ENCODE measurements at regions not wholly inside any gene's neighbourhood (a gene's known extent, or its start where the extent isn't known, plus 50 kb on each side); places are given as distances from the start of the nearest gene placed in this dataset.

- TF ChIP-seq, protein P1, sequence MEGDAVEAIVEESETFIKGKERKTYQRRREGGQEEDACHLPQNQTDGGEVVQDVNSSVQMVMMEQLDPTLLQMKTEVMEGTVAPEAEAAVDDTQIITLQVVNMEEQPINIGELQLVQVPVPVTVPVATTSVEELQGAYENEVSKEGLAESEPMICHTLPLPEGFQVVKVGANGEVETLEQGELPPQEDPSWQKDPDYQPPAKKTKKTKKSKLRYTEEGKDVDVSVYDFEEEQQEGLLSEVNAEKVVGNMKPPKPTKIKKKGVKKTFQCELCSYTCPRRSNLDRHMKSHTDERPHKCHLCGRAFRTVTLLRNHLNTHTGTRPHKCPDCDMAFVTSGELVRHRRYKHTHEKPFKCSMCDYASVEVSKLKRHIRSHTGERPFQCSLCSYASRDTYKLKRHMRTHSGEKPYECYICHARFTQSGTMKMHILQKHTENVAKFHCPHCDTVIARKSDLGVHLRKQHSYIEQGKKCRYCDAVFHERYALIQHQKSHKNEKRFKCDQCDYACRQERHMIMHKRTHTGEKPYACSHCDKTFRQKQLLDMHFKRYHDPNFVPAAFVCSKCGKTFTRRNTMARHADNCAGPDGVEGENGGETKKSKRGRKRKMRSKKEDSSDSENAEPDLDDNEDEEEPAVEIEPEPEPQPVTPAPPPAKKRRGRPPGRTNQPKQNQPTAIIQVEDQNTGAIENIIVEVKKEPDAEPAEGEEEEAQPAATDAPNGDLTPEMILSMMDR (IDR thresholded peaks at IDR 0.05; ENCODE audit: low read depth, low read length, missing input control) = no peak
Measured at GRCh38 chr1:219813294-219813693, 115.1 kb downstream of the SLC30A10 start (continued).

DNA sequence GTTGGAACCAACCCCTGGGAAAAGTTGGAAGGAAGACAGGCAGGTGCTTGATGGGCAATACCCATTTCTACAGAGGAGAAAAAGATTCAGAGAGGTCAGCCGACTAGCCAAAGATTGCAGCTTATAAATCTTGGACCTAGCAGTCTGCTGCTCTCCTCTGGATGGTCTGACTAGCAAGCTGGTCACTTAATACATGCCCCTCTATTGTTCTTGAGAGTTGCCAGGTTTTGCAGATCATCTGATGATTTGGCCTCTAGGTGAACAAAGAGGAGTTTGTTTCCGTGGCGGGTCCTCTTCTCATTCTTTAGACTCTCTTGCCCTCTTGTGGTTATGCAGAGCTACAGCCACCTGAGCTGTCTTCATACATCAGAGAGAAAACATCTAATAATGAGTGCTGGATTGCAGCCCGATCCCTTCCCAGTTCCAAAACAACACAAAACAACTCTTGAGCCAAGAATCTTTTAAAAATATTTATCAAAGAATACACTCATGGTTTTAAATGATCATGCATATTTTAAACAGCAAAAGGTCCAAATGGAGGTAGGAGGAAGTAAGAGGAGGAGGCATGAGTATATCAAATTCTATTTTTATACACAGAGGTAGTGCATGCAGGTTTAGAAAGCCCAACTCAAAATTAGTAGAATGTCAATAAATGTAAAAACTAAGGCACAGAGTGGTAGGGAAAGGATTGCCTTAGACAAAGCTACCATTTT, 115.7 kb downstream of the SLC30A10 start:
- Histone ChIP-seq H3K9ac (ENCODE audit: low read depth in 1 of 2, low read length in 2 of 2) (no peak overlapping the region), H3K36me3 (ENCODE audit: control insufficient read depth in 4 of 4, insufficient read depth in 3 of 4, low read depth in 1 of 4, low read length in 3 of 4) (no peaks in the 10 kb centered on the region), H3K27me3 (ENCODE audit: control insufficient read depth in 4 of 4, insufficient read depth in 4 of 4, low read length in 3 of 4) (no peaks in the 10 kb centered on the region), H3K9me3 (ENCODE audit: control insufficient read depth in 4 of 4, low read length in 3 of 4) (no peaks in the 10 kb centered on the region), H3K4me3 (ENCODE audit: low read depth in 1 of 3, low read length in 3 of 3) (no peak overlapping the region), H3K4me1 (ENCODE audit: control insufficient read depth in 4 of 4, insufficient read depth in 4 of 4, low read length in 3 of 4) (no peaks in the 10 kb centered on the region), H3K27ac (ENCODE audit: low read depth in 1 of 2, low read length in 2 of 2) (no peak overlapping the region)
- WGBS = 20% methylated on average over 4 of the region's 4 CpGs
- TF ChIP-seq, protein P2, sequence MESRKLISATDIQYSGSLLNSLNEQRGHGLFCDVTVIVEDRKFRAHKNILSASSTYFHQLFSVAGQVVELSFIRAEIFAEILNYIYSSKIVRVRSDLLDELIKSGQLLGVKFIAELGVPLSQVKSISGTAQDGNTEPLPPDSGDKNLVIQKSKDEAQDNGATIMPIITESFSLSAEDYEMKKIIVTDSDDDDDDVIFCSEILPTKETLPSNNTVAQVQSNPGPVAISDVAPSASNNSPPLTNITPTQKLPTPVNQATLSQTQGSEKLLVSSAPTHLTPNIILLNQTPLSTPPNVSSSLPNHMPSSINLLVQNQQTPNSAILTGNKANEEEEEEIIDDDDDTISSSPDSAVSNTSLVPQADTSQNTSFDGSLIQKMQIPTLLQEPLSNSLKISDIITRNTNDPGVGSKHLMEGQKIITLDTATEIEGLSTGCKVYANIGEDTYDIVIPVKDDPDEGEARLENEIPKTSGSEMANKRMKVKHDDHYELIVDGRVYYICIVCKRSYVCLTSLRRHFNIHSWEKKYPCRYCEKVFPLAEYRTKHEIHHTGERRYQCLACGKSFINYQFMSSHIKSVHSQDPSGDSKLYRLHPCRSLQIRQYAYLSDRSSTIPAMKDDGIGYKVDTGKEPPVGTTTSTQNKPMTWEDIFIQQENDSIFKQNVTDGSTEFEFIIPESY (IDR thresholded peaks at IDR 0.05) = no peak
- TF ChIP-seq HNF4G (IDR thresholded peaks at IDR 0.05) (no peak), JUND (IDR thresholded peaks at IDR 0.05) (no peak), EGR1 (IDR thresholded peaks at IDR 0.05; ENCODE audit: low read depth in 2 of 2) (no peak), RAD21 (IDR thresholded peaks at IDR 0.05) (peak; percentile 94), GABPA (IDR thresholded peaks at IDR 0.05 in 1 of 2, conservative IDR thresholded peaks at IDR 0.05 in 1 of 2) (no peak), RXRA (IDR thresholded peaks at IDR 0.05) (no peak), YY1 (IDR thresholded peaks at IDR 0.05) (no peak), NR2F2 (IDR thresholded peaks at IDR 0.05) (no peak), FOXA1 (IDR thresholded peaks at IDR 0.05) (no peak)
- TF ChIP-seq, protein P1 (IDR thresholded peaks at IDR 0.05; ENCODE audit: low read depth, low read length, missing input control) = peak; percentile 83
- DNase-seq (ENCODE audit: low spot score) = no peak

- H3K27me3 ChIP-seq (ENCODE audit: control insufficient read depth in 4 of 4, insufficient read depth in 4 of 4, low read length in 3 of 4) = no peaks in the 10 kb centered on the region
- no peak overlapping the region for H3K4me3 ChIP-seq (ENCODE audit: low read depth in 1 of 3, low read length in 3 of 3)
- H3K9me3 ChIP-seq (ENCODE audit: control insufficient read depth in 4 of 4, low read length in 3 of 4) = no peaks in the 10 kb centered on the region
- no peak for DNase-seq (ENCODE audit: low spot score)
- 56% methylated on average over 4 of the region's 4 CpGs for WGBS
- no peak overlapping the region for H3K9ac ChIP-seq (ENCODE audit: low read depth in 1 of 2, low read length in 2 of 2)
- no peaks in the 10 kb centered on the region for H3K36me3 ChIP-seq (ENCODE audit: control insufficient read depth in 4 of 4, insufficient read depth in 3 of 4, low read depth in 1 of 4, low read length in 3 of 4)
- no peaks in the 10 kb centered on the region for H3K4me1 ChIP-seq (ENCODE audit: control insufficient read depth in 4 of 4, insufficient read depth in 4 of 4, low read length in 3 of 4)
- no peak overlapping the region for H3K27ac ChIP-seq (ENCODE audit: low read depth in 1 of 2, low read length in 2 of 2)
- TF ChIP-seq NR2F2 (IDR thresholded peaks at IDR 0.05) = no peak
- TF ChIP-seq RAD21 (IDR thresholded peaks at IDR 0.05) = no peak
- no peak for TF ChIP-seq TAF1 (conservative IDR thresholded peaks at IDR 0.05)
- TF ChIP-seq, protein P1 (IDR thresholded peaks at IDR 0.05; ENCODE audit: low read depth, low read length, missing input control) = no peak
- TF ChIP-seq HNF4G (IDR thresholded peaks at IDR 0.05) = no peak
- TF ChIP-seq RXRA (IDR thresholded peaks at IDR 0.05) = no peak
- TF ChIP-seq FOXA2 (IDR thresholded peaks at IDR 0.05) = no peak
- TF ChIP-seq GABPA (IDR thresholded peaks at IDR 0.05 in 1 of 2, conservative IDR thresholded peaks at IDR 0.05 in 1 of 2) = no peak
- TF ChIP-seq SP1 (IDR thresholded peaks at IDR 0.05) = no peak
- TF ChIP-seq JUND (IDR thresholded peaks at IDR 0.05) = no peak
- no peak for TF ChIP-seq ATF3 (IDR thresholded peaks at IDR 0.05)
- TF ChIP-seq, protein P3, sequence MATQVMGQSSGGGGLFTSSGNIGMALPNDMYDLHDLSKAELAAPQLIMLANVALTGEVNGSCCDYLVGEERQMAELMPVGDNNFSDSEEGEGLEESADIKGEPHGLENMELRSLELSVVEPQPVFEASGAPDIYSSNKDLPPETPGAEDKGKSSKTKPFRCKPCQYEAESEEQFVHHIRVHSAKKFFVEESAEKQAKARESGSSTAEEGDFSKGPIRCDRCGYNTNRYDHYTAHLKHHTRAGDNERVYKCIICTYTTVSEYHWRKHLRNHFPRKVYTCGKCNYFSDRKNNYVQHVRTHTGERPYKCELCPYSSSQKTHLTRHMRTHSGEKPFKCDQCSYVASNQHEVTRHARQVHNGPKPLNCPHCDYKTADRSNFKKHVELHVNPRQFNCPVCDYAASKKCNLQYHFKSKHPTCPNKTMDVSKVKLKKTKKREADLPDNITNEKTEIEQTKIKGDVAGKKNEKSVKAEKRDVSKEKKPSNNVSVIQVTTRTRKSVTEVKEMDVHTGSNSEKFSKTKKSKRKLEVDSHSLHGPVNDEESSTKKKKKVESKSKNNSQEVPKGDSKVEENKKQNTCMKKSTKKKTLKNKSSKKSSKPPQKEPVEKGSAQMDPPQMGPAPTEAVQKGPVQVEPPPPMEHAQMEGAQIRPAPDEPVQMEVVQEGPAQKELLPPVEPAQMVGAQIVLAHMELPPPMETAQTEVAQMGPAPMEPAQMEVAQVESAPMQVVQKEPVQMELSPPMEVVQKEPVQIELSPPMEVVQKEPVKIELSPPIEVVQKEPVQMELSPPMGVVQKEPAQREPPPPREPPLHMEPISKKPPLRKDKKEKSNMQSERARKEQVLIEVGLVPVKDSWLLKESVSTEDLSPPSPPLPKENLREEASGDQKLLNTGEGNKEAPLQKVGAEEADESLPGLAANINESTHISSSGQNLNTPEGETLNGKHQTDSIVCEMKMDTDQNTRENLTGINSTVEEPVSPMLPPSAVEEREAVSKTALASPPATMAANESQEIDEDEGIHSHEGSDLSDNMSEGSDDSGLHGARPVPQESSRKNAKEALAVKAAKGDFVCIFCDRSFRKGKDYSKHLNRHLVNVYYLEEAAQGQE (IDR thresholded peaks at IDR 0.05) = no peak
- TF ChIP-seq, protein P4, sequence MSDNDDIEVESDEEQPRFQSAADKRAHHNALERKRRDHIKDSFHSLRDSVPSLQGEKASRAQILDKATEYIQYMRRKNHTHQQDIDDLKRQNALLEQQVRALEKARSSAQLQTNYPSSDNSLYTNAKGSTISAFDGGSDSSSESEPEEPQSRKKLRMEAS (IDR thresholded peaks at IDR 0.05) = no peak
Measured at GRCh38 chr1:219812086-219812485, 116.3 kb downstream of the SLC30A10 start.
